Fibroblast of lung (primary cell): ENCODE measurements at regions not wholly inside any gene's neighbourhood (a gene's known extent, or its start where the extent isn't known, plus 50 kb on each side); places are given as distances from the start of the nearest gene placed in this dataset.

Source experiments
- DNase-seq, 2 donors: peaks; one replicate each; pipeline versions ENCODE4 v3.0.0 to v3.0.0-alpha.2; 2010; ENCODE audit warnings: low read depth in 2 of 2
- H2AFZ ChIP-seq: 2 replicates; pipeline ENCODE4 v1.5.1; 2012; ENCODE audit warnings: low read length, control low read depth, inconsistent platforms
- H3K27ac ChIP-seq: 2 replicates; pipeline ENCODE4 v1.5.1; 2011; ENCODE audit warnings: low read length, control low read depth; ENCODE audit not compliant: insufficient read depth
- H3K27me3 ChIP-seq: 2 replicates; pipeline ENCODE4 v1.5.1; 2011; ENCODE audit warnings: mild to moderate bottlenecking, low read length; ENCODE audit not compliant: control insufficient read depth, insufficient read depth
- H3K36me3 ChIP-seq: 2 replicates; pipeline ENCODE4 v1.5.1; 2011; ENCODE audit warnings: low read length; ENCODE audit not compliant: control insufficient read depth, insufficient read depth
- H3K4me1 ChIP-seq: 2 replicates; pipeline ENCODE4 v1.5.1; 2011; ENCODE audit warnings: low read length; ENCODE audit not compliant: control insufficient read depth, insufficient read depth; ENCODE audit errors: extremely low read depth
- H3K4me2 ChIP-seq: 2 replicates; pipeline ENCODE4 v1.5.1; 2011; ENCODE audit warnings: low read length, control low read depth; ENCODE audit not compliant: insufficient read depth; ENCODE audit errors: extremely low read depth
- H3K4me3 ChIP-seq, 4 experiments: fragments of 200-600 bp in 1 of 4; sonication (generic) in 1 of 4; replicated peaks in 1 of 4; 2 replicates each; pipeline ENCODE4 v1.5.1; 2011 to 2016; ENCODE audit warnings: low read length in 4 of 4, low read depth in 3 of 4, mild to moderate bottlenecking in 3 of 4, control low read depth in 2 of 4, inconsistent platforms in 1 of 4, mixed read lengths in 1 of 4; ENCODE audit not compliant: insufficient read depth in 1 of 4; ENCODE audit errors: control extremely low read depth in 1 of 4
- H3K79me2 ChIP-seq: 2 replicates; pipeline ENCODE4 v1.5.1; 2012; ENCODE audit warnings: mild to moderate bottlenecking, low read length, inconsistent platforms; ENCODE audit not compliant: control insufficient read depth, insufficient read depth
- H3K9ac ChIP-seq: 2 replicates; pipeline ENCODE4 v1.5.1; 2011; ENCODE audit warnings: mild to moderate bottlenecking, low read length, control low read depth; ENCODE audit not compliant: insufficient read depth
- H3K9me3 ChIP-seq: 2 replicates; pipeline ENCODE4 v1.5.1; 2012; ENCODE audit warnings: low read depth, low read length; ENCODE audit not compliant: control insufficient read depth, insufficient read depth
- H4K20me1 ChIP-seq: 2 replicates; pipeline ENCODE4 v1.5.1; 2011; ENCODE audit warnings: low read length; ENCODE audit not compliant: control insufficient read depth, insufficient read depth; ENCODE audit errors: extremely low read depth
- CTCF ChIP-seq, 2 donors: IDR thresholded peaks in 1 of 2; conservative IDR thresholded peaks in 1 of 2; 1 replicate in 1 of 2; 2 replicates in 1 of 2; pipeline ENCODE4 v1.5.1; 2011 to 2012; ENCODE audit warnings: low read length in 2 of 2, control low read depth in 1 of 2, inconsistent platforms in 1 of 2, low read depth in 1 of 2, mild to moderate bottlenecking in 1 of 2
- EZH2 ChIP-seq: IDR thresholded peaks from 2 replicates; pipeline ENCODE4 v1.5.1; 2012; ENCODE audit warnings: low read length, control low read depth, mild to moderate bottlenecking; ENCODE audit errors: missing control alignments

- no peak overlapping the region for H2AFZ ChIP-seq
- no peak overlapping the region for H3K4me2 ChIP-seq
- no peak overlapping the region for H3K4me3 ChIP-seq
- peaks cover 7% of the 10 kb centered on the region for H3K27me3 ChIP-seq
- no peaks in the 10 kb centered on the region for H4K20me1 ChIP-seq
- no peak overlapping the region for H3K9ac ChIP-seq
- no peaks in the 10 kb centered on the region for H3K9me3 ChIP-seq
- no peak overlapping the region for H3K27ac ChIP-seq
- no peaks in the 10 kb centered on the region for H3K79me2 ChIP-seq
- TF ChIP-seq CTCF (conservative IDR thresholded peaks at IDR 0.05 in 1 of 2, IDR thresholded peaks at IDR 0.05 in 1 of 2; ENCODE audit: low read depth in 1 of 2, low read length in 2 of 2): no peak
- no peak for DNase-seq
- H3K36me3 ChIP-seq: no peaks in the 10 kb centered on the region
- no peaks in the 10 kb centered on the region for H3K4me1 ChIP-seq
These were observed 65.4 kb upstream of the SLC6A6 start for GRCh38 chr3:14336749-14337598.

- Histone ChIP-seq H3K9ac (no peak overlapping the region), H3K4me3 (no peak overlapping the region), H4K20me1 (no peaks in the 10 kb centered on the region), H3K9me3 (no peaks in the 10 kb centered on the region), H3K36me3 (no peaks in the 10 kb centered on the region), H2AFZ (no peak overlapping the region), H3K27ac (no peak overlapping the region), H3K79me2 (no peaks in the 10 kb centered on the region), H3K27me3 (peaks cover 7% of the 10 kb centered on the region), H3K4me1 (no peaks in the 10 kb centered on the region), H3K4me2 (no peak overlapping the region)
- no peak for TF ChIP-seq CTCF (conservative IDR thresholded peaks at IDR 0.05 in 1 of 2, IDR thresholded peaks at IDR 0.05 in 1 of 2; ENCODE audit: low read depth in 1 of 2, low read length in 2 of 2)
- TF ChIP-seq EZH2: no peak
- no peak for DNase-seq
These were observed 64.6 kb upstream of the SLC6A6 start for GRCh38 chr3:14337828-14338227.

- no peak for TF ChIP-seq EZH2
- no peak for TF ChIP-seq CTCF (conservative IDR thresholded peaks at IDR 0.05 in 1 of 2, IDR thresholded peaks at IDR 0.05 in 1 of 2; ENCODE audit: low read depth in 1 of 2, low read length in 2 of 2)
- Histone ChIP-seq H3K9me3 (no peaks in the 10 kb centered on the region), H4K20me1 (no peaks in the 10 kb centered on the region), H3K27ac (no peak overlapping the region), H3K4me1 (no peaks in the 10 kb centered on the region), H3K79me2 (no peaks in the 10 kb centered on the region), H2AFZ (no peak overlapping the region), H3K4me3 (no peak overlapping the region), H3K27me3 (peaks cover 7% of the 10 kb centered on the region), H3K36me3 (no peaks in the 10 kb centered on the region), H3K9ac (no peak overlapping the region), H3K4me2 (no peak overlapping the region)
- DNase-seq: no peak
These were observed 64.2 kb upstream of the SLC6A6 start for GRCh38 chr3:14338242-14338641.
